SK-N-MC (cell line): ENCODE measurements at regions not wholly inside any gene's neighbourhood (a gene's known extent, or its start where the extent isn't known, plus 50 kb on each side); places are given as distances from the start of the nearest gene placed in this dataset.

ENCODE experiments used
- DNase-seq: peaks from one replicate; pipeline ENCODE4 v3.0.0-alpha.2; 2011; ENCODE audit warnings: low read depth, low spot score
- H3K27ac ChIP-seq: fragments of 200-600 bp; sonication (generic); 2 replicates; pipeline ENCODE4 v1.5.1; 2016; ENCODE audit warnings: mixed run types
- H3K36me3 ChIP-seq: fragments of 200-600 bp; sonication (generic); 2 replicates; pipeline ENCODE4 v1.6.1; 2017; ENCODE audit warnings: antibody characterized with exemption, low read length, mixed read lengths; ENCODE audit not compliant: insufficient read depth
- H3K4me3 ChIP-seq: fragments of 200-600 bp; sonication (generic); 2 replicates; pipeline ENCODE4 v1.5.1; 2016
- H3K9ac ChIP-seq: fragments of 200-600 bp; sonication (generic); 2 replicates; pipeline ENCODE4 v1.8.0; 2017; ENCODE audit warnings: mixed run types, mixed read lengths; ENCODE audit not compliant: insufficient read length
- H3K9me3 ChIP-seq: fragments of 200-600 bp; sonication (generic); 2 replicates; pipeline ENCODE4 v1.6.1; 2017; ENCODE audit warnings: low read depth, mild to moderate bottlenecking, antibody characterized with exemption, low read length, moderate library complexity, mixed read lengths
- EZH2 ChIP-seq: fragments of 200-600 bp; sonication (generic); IDR thresholded peaks from one replicate; pipeline ENCODE4 v1.6.1; 2017; ENCODE audit warnings: antibody characterized with exemption
- FOXP2 ChIP-seq: optimal IDR thresholded peaks from 2 replicates; pipeline ENCODE3; 2011; ENCODE audit warnings: mild to moderate bottlenecking, moderate library complexity; ENCODE audit not compliant: insufficient read depth; ENCODE audit errors: extremely low read length, control extremely low read depth
- POLR2AphosphoS5 ChIP-seq: IDR thresholded peaks from 2 replicates; pipeline ENCODE4 v1.6.1; 2012; ENCODE audit warnings: mild to moderate bottlenecking, low read depth, low read length, borderline replicate concordance

GRCh38 chr12:58412461-58413060, 471.2 kb downstream of the ATP23 start:
- H3K9ac ChIP-seq: no peak overlapping the region
- H3K4me3 ChIP-seq: no peak overlapping the region
- TF ChIP-seq POLR2AphosphoS5 (no peak), FOXP2 (no peak), EZH2 (no peak)
- no peaks in the 10 kb centered on the region for H3K9me3 ChIP-seq
- DNase-seq: no peak
- no peak overlapping the region for H3K27ac ChIP-seq
- no peaks in the 10 kb centered on the region for H3K36me3 ChIP-seq

- TF ChIP-seq EZH2 (no peak), FOXP2 (no peak), POLR2AphosphoS5 (no peak)
- no peak overlapping the region for H3K9ac ChIP-seq
- no peak for DNase-seq
- no peak overlapping the region for H3K4me3 ChIP-seq
- H3K9me3 ChIP-seq: no peaks in the 10 kb centered on the region
- H3K36me3 ChIP-seq: no peaks in the 10 kb centered on the region
- no peak overlapping the region for H3K27ac ChIP-seq
Measured at GRCh38 chr12:58413794-58414193, 472.4 kb downstream of the ATP23 start.

- no peak for DNase-seq
- H3K27ac ChIP-seq: no peak overlapping the region
- TF ChIP-seq EZH2 (no peak), POLR2AphosphoS5 (no peak), FOXP2 (no peak)
Measured at GRCh38 chr12:58414398-58414871, 473.1 kb downstream of the ATP23 start.

DNA sequence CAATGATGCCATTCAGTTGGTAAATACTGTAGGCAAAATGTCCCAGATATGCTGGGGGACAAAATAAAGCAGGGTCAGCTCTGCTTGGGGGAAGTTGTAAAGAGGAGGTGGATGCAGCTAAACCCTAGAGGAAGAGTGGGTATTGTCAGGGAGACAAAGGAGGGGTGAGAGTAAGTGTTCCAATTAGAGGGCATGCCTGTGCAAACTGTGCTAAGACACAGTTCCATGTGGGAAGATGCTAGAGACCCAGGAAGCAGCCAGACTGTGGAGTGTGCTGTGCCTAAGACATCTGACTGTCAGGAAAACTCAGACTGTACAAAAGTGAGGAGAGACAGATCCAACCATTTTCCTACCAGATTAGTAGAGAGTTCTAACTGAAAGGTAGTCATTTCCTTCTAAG, 474.3 kb downstream of the ATP23 start:
- H3K9me3 ChIP-seq: no peaks in the 10 kb centered on the region
- H3K36me3 ChIP-seq: no peaks in the 10 kb centered on the region
- H3K4me3 ChIP-seq: no peak overlapping the region
- H3K9ac ChIP-seq: no peak overlapping the region
- TF ChIP-seq FOXP2 (no peak), EZH2 (no peak), POLR2AphosphoS5 (no peak)
- H3K27ac ChIP-seq: no peak overlapping the region
- no peak for DNase-seq

More at GRCh38 chr12:58414398-58414871, 473.1 kb downstream of the ATP23 start:
- Histone ChIP-seq H3K36me3 (no peaks in the 10 kb centered on the region), H3K9me3 (no peaks in the 10 kb centered on the region), H3K4me3 (no peak overlapping the region), H3K9ac (no peak overlapping the region)

DNA sequence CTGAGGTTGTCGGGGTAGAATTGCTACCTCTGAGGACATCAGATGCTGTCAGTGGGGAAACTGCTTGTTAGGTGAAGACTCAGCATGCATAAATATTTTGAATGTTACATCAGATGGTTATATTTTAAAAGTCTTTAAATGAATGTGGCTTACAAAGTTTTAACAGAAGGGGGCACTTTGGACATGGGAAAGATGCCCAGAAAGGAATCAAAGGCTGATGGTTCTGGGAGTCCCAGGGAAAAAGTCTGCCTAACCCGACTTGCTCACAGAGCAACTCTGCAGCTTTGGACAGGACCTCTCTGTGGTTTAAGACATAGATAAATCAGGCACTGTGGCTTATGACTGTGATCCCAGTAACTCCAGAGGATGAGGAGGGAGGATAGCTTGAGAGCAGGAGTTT, 474.9 kb downstream of the ATP23 start:
- Histone ChIP-seq H3K36me3 (no peaks in the 10 kb centered on the region), H3K9ac (no peak overlapping the region), H3K27ac (no peak overlapping the region), H3K9me3 (no peaks in the 10 kb centered on the region), H3K4me3 (no peak overlapping the region)
- DNase-seq: no peak
- TF ChIP-seq FOXP2 (no peak), EZH2 (no peak)

- Histone ChIP-seq H3K4me3 (no peak overlapping the region), H3K9ac (no peak overlapping the region), H3K36me3 (no peaks in the 10 kb centered on the region), H3K9me3 (no peaks in the 10 kb centered on the region), H3K27ac (no peak overlapping the region)
- TF ChIP-seq FOXP2 (no peak), POLR2AphosphoS5 (no peak), EZH2 (no peak)
- DNase-seq: no peak
Measured at GRCh38 chr12:58419196-58419760, 477.9 kb downstream of the ATP23 start.

DNA sequence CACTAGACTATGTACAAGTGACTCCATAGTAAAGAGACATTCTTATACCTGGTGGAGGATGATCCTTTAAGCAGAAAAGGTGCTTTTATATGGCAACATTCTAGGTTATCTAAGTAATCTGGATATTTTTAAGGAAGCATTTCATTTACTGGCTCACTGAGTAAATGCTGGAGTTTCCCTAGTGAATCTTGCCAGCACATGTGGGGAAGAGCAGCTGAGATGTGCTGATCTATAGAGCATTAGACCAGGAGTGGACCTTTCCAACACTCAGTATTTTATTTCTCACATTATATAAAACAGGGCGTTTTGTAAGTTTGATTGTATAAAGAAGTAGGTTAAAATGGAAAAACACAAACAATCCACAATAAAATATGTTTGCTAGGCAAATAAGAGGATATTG, 478.5 kb downstream of the ATP23 start:
- TF ChIP-seq POLR2AphosphoS5: no peak
- TF ChIP-seq FOXP2: no peak
- no peaks in the 10 kb centered on the region for H3K36me3 ChIP-seq
- H3K4me3 ChIP-seq: no peak overlapping the region; the same call in 1 of the 2 replicates
- peak overlapping the region; percentile 58; the same call in 1 of the 2 replicates for H3K27ac ChIP-seq
- DNase-seq: no peak
- H3K9ac ChIP-seq: no peak overlapping the region
- H3K9me3 ChIP-seq: no peaks in the 10 kb centered on the region

GRCh38 chr12:58420503-58420902, 479.1 kb downstream of the ATP23 start:
- no peaks in the 10 kb centered on the region for H3K36me3 ChIP-seq
- H3K9ac ChIP-seq: peak overlapping the region; percentile 29
- no peaks in the 10 kb centered on the region for H3K9me3 ChIP-seq
- no peak for TF ChIP-seq EZH2
- peak overlapping the region; percentile 58 for H3K27ac ChIP-seq
- DNase-seq: peak; percentile 30
- H3K4me3 ChIP-seq: peak overlapping the region; percentile 44; the same call in 1 of the 2 replicates

DNA sequence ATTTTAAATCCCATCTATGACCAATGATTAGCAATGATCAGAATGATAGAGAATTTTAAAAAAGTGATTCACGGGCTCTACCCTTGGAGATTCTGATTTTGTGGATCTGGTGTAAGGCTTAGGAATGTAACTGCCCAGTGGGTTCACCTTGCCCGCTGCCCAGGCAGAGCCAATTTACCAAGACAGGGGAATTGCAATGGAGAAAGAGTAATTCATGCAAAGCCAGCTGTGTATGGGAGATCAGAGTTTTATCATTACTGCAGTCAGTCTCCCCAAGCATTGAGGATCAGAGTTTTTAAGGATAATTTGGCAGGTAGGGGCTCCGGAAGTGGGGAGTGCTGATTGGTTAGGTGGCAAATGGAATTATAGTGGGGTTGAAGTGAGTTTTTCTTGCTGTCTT, 480.6 kb downstream of the ATP23 start:
- H3K36me3 ChIP-seq: no peaks in the 10 kb centered on the region
- H3K27ac ChIP-seq: no peak overlapping the region

More for the DNA sequence above, 480.6 kb downstream of the ATP23 start:
- no peak for DNase-seq
- H3K9me3 ChIP-seq: no peaks in the 10 kb centered on the region
- no peak overlapping the region for H3K9ac ChIP-seq
- H3K4me3 ChIP-seq: no peak overlapping the region
- TF ChIP-seq POLR2AphosphoS5: no peak
- no peak for TF ChIP-seq EZH2
- no peak for TF ChIP-seq FOXP2
